ENCODE measurements at regions not wholly inside any gene's neighbourhood (a gene's known extent, or its start where the extent isn't known, plus 50 kb on each side); places are given as distances from the start of the nearest gene placed in this dataset.
"Not testable (repeated sequence)": the region's sequence is repeated elsewhere in the genome, so short reads cannot be mapped to it uniquely, and the experiment has no call there.

GRCh38 chr1:115453666-115454065, 115.6 kb upstream of the NGF start:
- no peak for DNase-seq (ENCODE audit: low spot score)

GRCh38 chr1:115452600-115453329, 114.7 kb upstream of the NGF start:
- DNase-seq (ENCODE audit: low spot score): no peak

GRCh38 chr1:115450501-115451040, 112.5 kb upstream of the NGF start:
- DNase-seq (ENCODE audit: low spot score): no peak

GRCh38 chr1:115448282-115449044, 110.4 kb upstream of the NGF start:
- no peak for DNase-seq (ENCODE audit: low spot score)

GRCh38 chr1:115447672-115448071, 109.6 kb upstream of the NGF start:
- DNase-seq (ENCODE audit: low spot score): no peak

- DNase-seq (ENCODE audit: low spot score): no peak
These were observed 107.0 kb upstream of the NGF start for GRCh38 chr1:115445090-115445489.

- DNase-seq (ENCODE audit: low spot score): no peak
These were observed 102.7 kb upstream of the NGF start for GRCh38 chr1:115440733-115441132.

- DNase-seq (ENCODE audit: low spot score): not testable (repeated sequence)
These were observed 101.5 kb upstream of the NGF start for GRCh38 chr1:115439520-115439919.

- DNase-seq (ENCODE audit: low spot score): no peak
These were observed 99.1 kb upstream of the NGF start for GRCh38 chr1:115437196-115437595.

GRCh38 chr1:115436596-115436995, 98.5 kb upstream of the NGF start:
- DNase-seq (ENCODE audit: low spot score): no peak

GRCh38 chr1:115433483-115433882, 95.4 kb upstream of the NGF start:
- no peak for DNase-seq (ENCODE audit: low spot score)

GRCh38 chr1:115432061-115432460, 94.0 kb upstream of the NGF start:
- peak; percentile 64 for DNase-seq (ENCODE audit: low spot score)

- peak; percentile 91 for DNase-seq (ENCODE audit: low spot score)
These were observed 92.6 kb upstream of the NGF start for GRCh38 chr1:115430441-115431158.

- no peak for DNase-seq (ENCODE audit: low spot score)
These were observed 91.8 kb upstream of the NGF start for GRCh38 chr1:115429884-115430283.

GRCh38 chr1:115429241-115429640, 91.2 kb upstream of the NGF start:
- DNase-seq (ENCODE audit: low spot score): peak; percentile 36

- peak; percentile 22 for DNase-seq (ENCODE audit: low spot score)
These were observed 90.6 kb upstream of the NGF start for GRCh38 chr1:115428676-115429075.

- no peak for DNase-seq (ENCODE audit: low spot score)
These were observed 90.2 kb upstream of the NGF start for GRCh38 chr1:115428256-115428655.

GRCh38 chr1:115426956-115427355, 88.9 kb upstream of the NGF start:
- no peak for DNase-seq (ENCODE audit: low spot score)

GRCh38 chr1:115426231-115426771, 88.3 kb upstream of the NGF start:
- DNase-seq (ENCODE audit: low spot score): peak; percentile 87

- no peak for DNase-seq (ENCODE audit: low spot score)
These were observed 87.4 kb upstream of the NGF start for GRCh38 chr1:115425442-115425841.

- DNase-seq (ENCODE audit: low spot score): no peak
These were observed 85.7 kb upstream of the NGF start for GRCh38 chr1:115423776-115424175.

GRCh38 chr1:115419571-115419970, 81.5 kb upstream of the NGF start:
- DNase-seq (ENCODE audit: low spot score): no peak

Measured in AG20443 (cell line).